Prostate gland (tissue), 2 donors: ENCODE measurements at regions not wholly inside any gene's neighbourhood (a gene's known extent, or its start where the extent isn't known, plus 50 kb on each side); places are given as distances from the start of the nearest gene placed in this dataset.
"Not testable (repeated sequence)": the region's sequence is repeated elsewhere in the genome, so short reads cannot be mapped to it uniquely, and the experiment has no call there.

Experiments used
- DNase-seq: peaks from one replicate; pipeline ENCODE4 v3.0.0-alpha.2; 2019; ENCODE audit warnings: low spot score
- H3K27ac ChIP-seq, 2 donors: fragments of 200-600 bp; sonication (generic); 2 replicates each; pipeline ENCODE4 v1.5.1; 2017 to 2019
- H3K27me3 ChIP-seq: fragments of 200-600 bp; sonication (generic); replicated peaks from 2 replicates; pipeline ENCODE4 v1.5.1; 2019; ENCODE audit not compliant: insufficient read depth
- H3K36me3 ChIP-seq, 2 donors: fragments of 200-600 bp; sonication (generic); 1 replicate in 1 of 2; 2 replicates in 1 of 2; pipeline versions ENCODE4 v1.5.1 to v1.8.1; 2017 to 2019
- H3K4me1 ChIP-seq: fragments of 200-600 bp; sonication (generic); replicated peaks from 2 replicates; pipeline ENCODE4 v1.5.1; 2019
- H3K4me3 ChIP-seq, 2 donors: fragments of 200-600 bp; sonication (generic); 2 replicates each; pipeline ENCODE4 v1.5.1; 2017 to 2019
- H3K9me3 ChIP-seq: fragments of 200-600 bp; sonication (generic); 2 replicates; pipeline ENCODE4 v1.5.1; 2017
- POLR2A ChIP-seq: fragments of 450-650 bp; IDR thresholded peaks from one replicate; pipeline ENCODE4 v1.6.1; 2016; ENCODE audit warnings: antibody characterized with exemption, mild to moderate bottlenecking
- POLR2AphosphoS5 ChIP-seq: sonication (generic); formaldehyde crosslinking; IDR thresholded peaks from one replicate; pipeline ENCODE4 v1.6.1; 2017; ENCODE audit warnings: antibody characterized with exemption
- WGBS: methylation state at CpG from one replicate; pipeline ENCODE4 v1.1.5; 2018; 5-methylcytosine and 5-hydroxymethylcytosine counted together
- intact Hi-C: fragments of 100-400 bp; cut with DNase I; formaldehyde crosslinking; loops from one replicate; pipeline ENCODE4 v1.14.2; 2022
- TF ChIP-seq, protein P1 (sequence below), 4 experiments: fragments of 200-600 bp in 2 of 4; fragments of 450-650 bp in 2 of 4; sonication (generic) in 2 of 4; IDR thresholded peaks; 1 replicate in 3 of 4; 2 replicates in 1 of 4; pipeline ENCODE4 v1.5.1; 2016 to 2019; ENCODE audit warnings: antibody characterized with exemption in 4 of 4, mild to moderate bottlenecking in 2 of 4, moderate library complexity in 2 of 4

DNA sequence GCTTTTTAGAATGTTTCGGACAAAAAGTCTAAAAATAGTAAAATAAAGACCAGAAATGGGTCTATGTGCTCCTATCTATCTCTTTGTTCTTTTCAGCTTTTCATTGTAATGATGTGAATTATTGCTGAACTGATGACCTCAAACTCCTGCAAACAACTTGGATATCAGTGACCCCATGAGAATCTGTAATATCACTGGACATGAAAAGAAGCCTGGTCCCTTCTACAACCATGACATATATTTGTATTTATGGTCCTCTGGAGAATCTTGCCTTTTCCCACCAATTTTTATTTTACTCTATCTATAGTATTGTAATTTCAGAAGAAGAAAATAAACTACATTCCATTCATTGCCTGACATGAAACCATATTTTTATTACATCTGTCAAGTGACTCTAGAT lies 740.7 kb upstream of the CA10 start:
- Histone ChIP-seq H3K36me3 (no peaks in the 10 kb centered on the region), H3K27me3 (no peaks in the 10 kb centered on the region), H3K4me3 (no peak overlapping the region), H3K27ac (no peak overlapping the region), H3K9me3 (no peaks in the 10 kb centered on the region), H3K4me1 (no peaks in the 10 kb centered on the region)
- WGBS = 45% methylated on average over 1 of the region's 1 CpG
- intact Hi-C loops = no loop called here
- no peak for DNase-seq
- TF ChIP-seq, protein P1, sequence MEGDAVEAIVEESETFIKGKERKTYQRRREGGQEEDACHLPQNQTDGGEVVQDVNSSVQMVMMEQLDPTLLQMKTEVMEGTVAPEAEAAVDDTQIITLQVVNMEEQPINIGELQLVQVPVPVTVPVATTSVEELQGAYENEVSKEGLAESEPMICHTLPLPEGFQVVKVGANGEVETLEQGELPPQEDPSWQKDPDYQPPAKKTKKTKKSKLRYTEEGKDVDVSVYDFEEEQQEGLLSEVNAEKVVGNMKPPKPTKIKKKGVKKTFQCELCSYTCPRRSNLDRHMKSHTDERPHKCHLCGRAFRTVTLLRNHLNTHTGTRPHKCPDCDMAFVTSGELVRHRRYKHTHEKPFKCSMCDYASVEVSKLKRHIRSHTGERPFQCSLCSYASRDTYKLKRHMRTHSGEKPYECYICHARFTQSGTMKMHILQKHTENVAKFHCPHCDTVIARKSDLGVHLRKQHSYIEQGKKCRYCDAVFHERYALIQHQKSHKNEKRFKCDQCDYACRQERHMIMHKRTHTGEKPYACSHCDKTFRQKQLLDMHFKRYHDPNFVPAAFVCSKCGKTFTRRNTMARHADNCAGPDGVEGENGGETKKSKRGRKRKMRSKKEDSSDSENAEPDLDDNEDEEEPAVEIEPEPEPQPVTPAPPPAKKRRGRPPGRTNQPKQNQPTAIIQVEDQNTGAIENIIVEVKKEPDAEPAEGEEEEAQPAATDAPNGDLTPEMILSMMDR (IDR thresholded peaks at IDR 0.05) = no peak
- TF ChIP-seq POLR2A (no peak), POLR2AphosphoS5 (no peak)

DNA sequence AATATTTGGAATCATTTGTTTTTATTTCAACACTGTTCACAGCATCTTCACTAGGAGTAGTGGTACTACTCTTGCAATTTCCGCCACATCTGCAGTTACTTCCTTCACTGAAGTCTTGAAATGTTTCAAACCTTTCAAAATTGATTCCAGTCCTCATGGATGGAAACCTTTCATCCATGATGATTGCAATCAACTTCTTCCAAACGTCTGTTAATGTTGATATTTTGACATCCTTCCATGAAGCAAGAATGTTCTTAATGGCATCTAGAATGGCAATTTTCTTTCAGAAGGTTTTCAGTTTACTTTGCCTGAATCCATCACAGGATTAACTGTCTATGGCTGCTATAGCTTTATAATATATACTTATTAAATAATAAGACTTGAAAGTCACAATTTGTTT lies 736.8 kb upstream of the CA10 start:
- no peak overlapping the region for H3K4me3 ChIP-seq
- H3K27me3 ChIP-seq = no peaks in the 10 kb centered on the region
- H3K9me3 ChIP-seq = no peaks in the 10 kb centered on the region
- H3K36me3 ChIP-seq = no peaks in the 10 kb centered on the region
- WGBS = 81% methylated on average over 2 of the region's 2 CpGs
- intact Hi-C loops = no loop called here
- TF ChIP-seq, protein P1 (IDR thresholded peaks at IDR 0.05) = no peak
- no peak for TF ChIP-seq POLR2A
- TF ChIP-seq POLR2AphosphoS5 = no peak
- no peak overlapping the region for H3K27ac ChIP-seq
- H3K4me1 ChIP-seq = no peaks in the 10 kb centered on the region
- DNase-seq = no peak

DNA sequence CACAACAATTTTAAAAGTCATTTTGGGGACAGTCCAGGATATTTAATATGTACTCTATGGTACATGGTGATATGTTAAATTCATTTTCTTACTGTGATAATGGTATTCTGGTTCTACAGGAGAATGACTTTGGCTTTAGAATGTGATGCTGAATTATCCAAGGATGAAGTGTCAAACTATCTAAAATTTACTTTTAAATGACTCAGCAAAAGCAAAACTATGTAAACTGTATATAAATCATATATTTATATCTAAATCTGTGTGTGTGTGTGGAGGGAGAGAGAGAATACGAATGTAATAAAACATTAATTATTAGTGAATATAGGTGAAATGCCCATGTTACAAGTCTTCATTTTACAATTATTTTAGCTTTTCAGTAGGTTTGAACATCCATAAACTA lies 733.8 kb upstream of the CA10 start:
- TF ChIP-seq POLR2AphosphoS5 (no peak), POLR2A (no peak)
- TF ChIP-seq, protein P1 (IDR thresholded peaks at IDR 0.05) = no peak
- Histone ChIP-seq H3K36me3 (no peaks in the 10 kb centered on the region), H3K9me3 (no peaks in the 10 kb centered on the region), H3K4me3 (no peak overlapping the region), H3K27ac (no peak overlapping the region), H3K27me3 (no peaks in the 10 kb centered on the region), H3K4me1 (no peaks in the 10 kb centered on the region)
- intact Hi-C loops = no loop called here
- no peak for DNase-seq
- 90% methylated on average over 1 of the region's 1 CpG for WGBS

DNA sequence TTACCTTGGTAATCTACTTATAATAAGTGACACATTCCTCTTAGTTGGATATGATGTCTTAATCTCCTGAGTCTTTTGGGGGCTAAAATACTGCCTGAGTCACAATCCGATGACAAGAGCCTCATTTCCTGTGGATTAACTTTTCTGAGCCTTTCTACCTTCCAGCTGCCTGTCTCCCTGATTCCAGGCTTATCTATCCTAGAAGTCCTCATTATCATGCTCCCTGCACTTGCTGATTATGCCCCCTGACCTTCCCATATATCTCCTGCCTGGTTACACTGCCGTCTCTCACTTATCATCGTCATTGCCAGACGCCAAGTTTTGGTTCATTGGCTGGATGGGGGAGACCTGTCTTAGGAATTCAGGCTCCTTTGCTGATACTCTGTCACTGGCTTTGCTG lies 727.4 kb upstream of the CA10 start:
- H3K36me3 ChIP-seq = no peaks in the 10 kb centered on the region
- H3K27ac ChIP-seq = no peak overlapping the region
- no peaks in the 10 kb centered on the region for H3K27me3 ChIP-seq
- no peaks in the 10 kb centered on the region for H3K9me3 ChIP-seq
- no peaks in the 10 kb centered on the region for H3K4me1 ChIP-seq
- no peak for DNase-seq
- TF ChIP-seq, protein P1 (IDR thresholded peaks at IDR 0.05) = no peak
- TF ChIP-seq POLR2A (no peak), POLR2AphosphoS5 (no peak)
- H3K4me3 ChIP-seq = no peak overlapping the region
- intact Hi-C loops = no loop called here
- WGBS = 79% methylated on average over 4 of the region's 4 CpGs

DNA sequence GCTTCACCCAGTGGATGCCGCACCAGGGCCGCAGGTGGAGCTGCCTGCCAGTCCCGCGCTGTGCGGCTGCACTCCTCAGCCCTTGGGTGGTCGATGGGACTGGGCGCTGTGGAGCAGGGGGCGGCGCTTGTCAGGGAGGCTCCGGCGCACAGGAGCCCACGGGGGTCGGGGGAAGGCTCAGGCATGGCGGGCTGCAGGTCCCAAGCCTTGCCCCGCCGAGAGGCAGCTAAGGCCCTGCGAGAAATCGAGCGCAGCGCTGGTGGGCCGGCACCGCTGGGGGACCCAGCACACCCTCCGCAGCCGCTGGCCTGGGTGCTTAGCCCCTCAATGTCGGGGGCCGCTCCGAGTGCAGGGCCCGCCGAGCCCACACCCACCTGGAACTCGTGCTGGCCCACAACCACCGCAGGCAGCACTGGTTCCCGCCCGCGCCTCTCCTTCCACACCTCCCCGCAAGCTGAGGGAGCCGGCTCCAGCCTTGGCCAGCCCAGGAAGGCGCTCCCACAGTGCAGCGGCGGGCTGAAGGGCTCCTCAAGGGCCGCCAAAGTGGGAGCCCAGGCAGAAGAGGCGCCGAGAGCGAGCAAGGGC lies 725.5 kb upstream of the CA10 start:
- H3K36me3 ChIP-seq, H3K9me3 ChIP-seq, H3K4me1 ChIP-seq, H3K27ac ChIP-seq, H3K27me3 ChIP-seq, DNase-seq, H3K4me3 ChIP-seq, intact Hi-C loops: not testable (repeated sequence)
- 68% methylated on average over 42 of the region's 43 CpGs for WGBS

DNA sequence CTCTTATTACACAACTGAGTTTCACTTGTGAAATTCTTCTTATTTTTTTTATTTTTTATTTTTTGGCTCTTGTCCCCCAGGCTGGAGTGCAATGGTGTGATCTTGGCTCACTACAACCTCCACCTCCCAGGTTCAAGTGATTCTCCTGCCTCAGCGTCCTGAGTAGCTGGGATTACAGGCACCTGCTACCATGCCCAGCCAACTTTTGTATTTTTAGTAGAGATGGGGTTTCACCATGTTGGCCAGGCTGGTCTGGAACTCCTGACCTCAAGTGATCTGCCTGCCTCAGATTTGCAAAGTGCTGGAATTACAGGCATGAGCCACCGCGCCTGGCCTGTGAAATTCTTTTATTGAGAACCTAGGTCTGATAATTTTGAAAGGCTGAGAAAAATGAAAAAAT lies 688.3 kb upstream of the CA10 start:
- H3K4me3 ChIP-seq, H3K4me1 ChIP-seq, H3K36me3 ChIP-seq, DNase-seq, intact Hi-C loops, H3K27ac ChIP-seq, H3K27me3 ChIP-seq, H3K9me3 ChIP-seq: not testable (repeated sequence)
- WGBS = 95% methylated on average over 3 of the region's 3 CpGs
